GM21381 (cell line): ENCODE measurements at regions not wholly inside any gene's neighbourhood (a gene's known extent, or its start where the extent isn't known, plus 50 kb on each side); places are given as distances from the start of the nearest gene placed in this dataset.

Experiments used
- ATAC-seq: cut with Tn5 transposase; IDR thresholded peaks from one replicate; pipeline ENCODE4 v1.9.1; 2021; ENCODE audit warnings: mild to moderate bottlenecking, moderate library complexity; ENCODE audit not compliant: unreplicated experiment

- no peak for ATAC-seq
Observed at GRCh38 chr2:200054681-200055468, 99.5 kb downstream of the MAIP1 start.

- ATAC-seq = no peak
Observed at GRCh38 chr2:200056105-200056504, 100.7 kb downstream of the MAIP1 start.

- ATAC-seq = no peak
Observed at GRCh38 chr2:200063155-200063554, 107.8 kb downstream of the MAIP1 start.

- ATAC-seq = no peak
Observed at GRCh38 chr2:200064879-200065278, 109.5 kb downstream of the MAIP1 start.

GRCh38 chr2:200065477-200065876 is 110.1 kb downstream of the MAIP1 start:
- ATAC-seq = no peak

GRCh38 chr2:200066417-200066816 is 111.0 kb downstream of the MAIP1 start:
- ATAC-seq = no peak

- ATAC-seq = no peak
Observed at GRCh38 chr2:200068642-200069041, 113.3 kb downstream of the MAIP1 start.

GRCh38 chr2:200077210-200077650 is 121.8 kb downstream of the MAIP1 start:
- ATAC-seq = no peak

- ATAC-seq = no peak
Observed at GRCh38 chr2:200077838-200078237, 122.5 kb downstream of the MAIP1 start.

- no peak for ATAC-seq
Observed at GRCh38 chr2:200079356-200079755, 124.0 kb downstream of the MAIP1 start.

- ATAC-seq = no peak
Observed at GRCh38 chr2:200081236-200081635, 125.9 kb downstream of the MAIP1 start.

GRCh38 chr2:200081811-200082210 is 126.4 kb downstream of the MAIP1 start:
- ATAC-seq = no peak

GRCh38 chr2:200084036-200084435 is 128.7 kb downstream of the MAIP1 start:
- ATAC-seq = no peak

GRCh38 chr2:200086911-200087310 is 131.5 kb downstream of the MAIP1 start:
- no peak for ATAC-seq

GRCh38 chr2:200087451-200087850 is 132.1 kb downstream of the MAIP1 start:
- ATAC-seq = no peak

GRCh38 chr2:200089040-200089755 is 133.8 kb downstream of the MAIP1 start:
- ATAC-seq = no peak

- ATAC-seq = no peak
Observed at GRCh38 chr2:200089756-200090109, 134.4 kb downstream of the MAIP1 start.

- no peak for ATAC-seq
Observed at GRCh38 chr2:200090683-200091082, 135.3 kb downstream of the MAIP1 start.

- ATAC-seq = no peak
Observed at GRCh38 chr2:200091126-200091525, 135.7 kb downstream of the MAIP1 start.

GRCh38 chr2:200092235-200092634 is 136.9 kb downstream of the MAIP1 start:
- no peak for ATAC-seq

GRCh38 chr2:200095436-200095835 is 140.1 kb downstream of the MAIP1 start:
- ATAC-seq = no peak

- no peak for ATAC-seq
Observed at GRCh38 chr2:200099256-200099655, 143.9 kb downstream of the MAIP1 start.
